ENCODE measurements at regions not wholly inside any gene's neighbourhood (a gene's known extent, or its start where the extent isn't known, plus 50 kb on each side); places are given as distances from the start of the nearest gene placed in this dataset.

DNA sequence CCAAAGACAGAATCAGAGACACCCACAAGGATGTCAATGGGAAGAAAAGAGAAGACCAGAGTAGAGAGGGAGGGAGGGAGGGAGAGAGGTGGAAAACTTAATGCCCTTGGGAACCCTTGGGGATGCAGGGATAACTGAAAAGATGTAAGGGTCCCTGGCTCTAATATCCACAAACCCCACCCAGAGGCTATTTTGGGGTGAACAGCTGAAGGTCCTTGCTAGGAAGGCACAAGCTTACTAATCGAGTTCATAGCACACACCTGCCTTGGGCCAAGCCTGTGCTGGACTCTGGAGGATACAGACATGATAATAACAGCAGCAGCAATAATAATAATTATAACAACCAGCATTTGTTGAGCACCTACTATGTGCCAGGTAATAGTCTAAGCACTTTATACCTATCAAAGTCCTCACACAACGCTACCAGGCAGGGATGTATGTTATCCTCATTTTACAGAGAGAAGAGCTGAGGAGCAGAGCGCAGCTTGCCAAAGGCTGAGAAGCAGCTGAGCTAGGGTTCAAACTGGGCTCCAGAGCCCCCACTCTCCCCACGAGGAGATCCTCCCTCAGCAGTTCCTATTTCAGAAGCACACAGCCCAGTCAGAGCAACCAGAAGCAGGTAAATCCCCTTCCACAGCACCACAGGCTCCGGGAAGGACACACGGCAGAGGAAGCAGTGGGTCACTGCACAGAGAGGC, 174.2 kb downstream of the ANKRD60 start:
- TF ChIP-seq, protein P1, sequence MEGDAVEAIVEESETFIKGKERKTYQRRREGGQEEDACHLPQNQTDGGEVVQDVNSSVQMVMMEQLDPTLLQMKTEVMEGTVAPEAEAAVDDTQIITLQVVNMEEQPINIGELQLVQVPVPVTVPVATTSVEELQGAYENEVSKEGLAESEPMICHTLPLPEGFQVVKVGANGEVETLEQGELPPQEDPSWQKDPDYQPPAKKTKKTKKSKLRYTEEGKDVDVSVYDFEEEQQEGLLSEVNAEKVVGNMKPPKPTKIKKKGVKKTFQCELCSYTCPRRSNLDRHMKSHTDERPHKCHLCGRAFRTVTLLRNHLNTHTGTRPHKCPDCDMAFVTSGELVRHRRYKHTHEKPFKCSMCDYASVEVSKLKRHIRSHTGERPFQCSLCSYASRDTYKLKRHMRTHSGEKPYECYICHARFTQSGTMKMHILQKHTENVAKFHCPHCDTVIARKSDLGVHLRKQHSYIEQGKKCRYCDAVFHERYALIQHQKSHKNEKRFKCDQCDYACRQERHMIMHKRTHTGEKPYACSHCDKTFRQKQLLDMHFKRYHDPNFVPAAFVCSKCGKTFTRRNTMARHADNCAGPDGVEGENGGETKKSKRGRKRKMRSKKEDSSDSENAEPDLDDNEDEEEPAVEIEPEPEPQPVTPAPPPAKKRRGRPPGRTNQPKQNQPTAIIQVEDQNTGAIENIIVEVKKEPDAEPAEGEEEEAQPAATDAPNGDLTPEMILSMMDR (IDR thresholded peaks at IDR 0.05; ENCODE audit: insufficient read depth, low read length), result no peak
- TF ChIP-seq GABPA (IDR thresholded peaks at IDR 0.05; ENCODE audit: low read depth) (no peak), POLR2AphosphoS5 (IDR thresholded peaks at IDR 0.05; ENCODE audit: low read depth) (no peak), SPI1 (IDR thresholded peaks at IDR 0.05; ENCODE audit: borderline replicate concordance, low read depth) (no peak)
- TF ChIP-seq, protein P2, sequence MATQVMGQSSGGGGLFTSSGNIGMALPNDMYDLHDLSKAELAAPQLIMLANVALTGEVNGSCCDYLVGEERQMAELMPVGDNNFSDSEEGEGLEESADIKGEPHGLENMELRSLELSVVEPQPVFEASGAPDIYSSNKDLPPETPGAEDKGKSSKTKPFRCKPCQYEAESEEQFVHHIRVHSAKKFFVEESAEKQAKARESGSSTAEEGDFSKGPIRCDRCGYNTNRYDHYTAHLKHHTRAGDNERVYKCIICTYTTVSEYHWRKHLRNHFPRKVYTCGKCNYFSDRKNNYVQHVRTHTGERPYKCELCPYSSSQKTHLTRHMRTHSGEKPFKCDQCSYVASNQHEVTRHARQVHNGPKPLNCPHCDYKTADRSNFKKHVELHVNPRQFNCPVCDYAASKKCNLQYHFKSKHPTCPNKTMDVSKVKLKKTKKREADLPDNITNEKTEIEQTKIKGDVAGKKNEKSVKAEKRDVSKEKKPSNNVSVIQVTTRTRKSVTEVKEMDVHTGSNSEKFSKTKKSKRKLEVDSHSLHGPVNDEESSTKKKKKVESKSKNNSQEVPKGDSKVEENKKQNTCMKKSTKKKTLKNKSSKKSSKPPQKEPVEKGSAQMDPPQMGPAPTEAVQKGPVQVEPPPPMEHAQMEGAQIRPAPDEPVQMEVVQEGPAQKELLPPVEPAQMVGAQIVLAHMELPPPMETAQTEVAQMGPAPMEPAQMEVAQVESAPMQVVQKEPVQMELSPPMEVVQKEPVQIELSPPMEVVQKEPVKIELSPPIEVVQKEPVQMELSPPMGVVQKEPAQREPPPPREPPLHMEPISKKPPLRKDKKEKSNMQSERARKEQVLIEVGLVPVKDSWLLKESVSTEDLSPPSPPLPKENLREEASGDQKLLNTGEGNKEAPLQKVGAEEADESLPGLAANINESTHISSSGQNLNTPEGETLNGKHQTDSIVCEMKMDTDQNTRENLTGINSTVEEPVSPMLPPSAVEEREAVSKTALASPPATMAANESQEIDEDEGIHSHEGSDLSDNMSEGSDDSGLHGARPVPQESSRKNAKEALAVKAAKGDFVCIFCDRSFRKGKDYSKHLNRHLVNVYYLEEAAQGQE (IDR thresholded peaks at IDR 0.05; ENCODE audit: insufficient replicate concordance, low read depth), result no peak
- Histone ChIP-seq H3K4me3 (replicated peaks; ENCODE audit: insufficient read depth, low read length) (no peak overlapping the region), H3K27me3 (ENCODE audit: insufficient read depth, poor library complexity, severe bottlenecking) (no peaks in the 10 kb centered on the region), H3K27ac (replicated peaks) (no peak overlapping the region)
- DNase-seq (ENCODE audit: low read depth in 1 of 2, low spot score in 1 of 2), result no peak

DNA sequence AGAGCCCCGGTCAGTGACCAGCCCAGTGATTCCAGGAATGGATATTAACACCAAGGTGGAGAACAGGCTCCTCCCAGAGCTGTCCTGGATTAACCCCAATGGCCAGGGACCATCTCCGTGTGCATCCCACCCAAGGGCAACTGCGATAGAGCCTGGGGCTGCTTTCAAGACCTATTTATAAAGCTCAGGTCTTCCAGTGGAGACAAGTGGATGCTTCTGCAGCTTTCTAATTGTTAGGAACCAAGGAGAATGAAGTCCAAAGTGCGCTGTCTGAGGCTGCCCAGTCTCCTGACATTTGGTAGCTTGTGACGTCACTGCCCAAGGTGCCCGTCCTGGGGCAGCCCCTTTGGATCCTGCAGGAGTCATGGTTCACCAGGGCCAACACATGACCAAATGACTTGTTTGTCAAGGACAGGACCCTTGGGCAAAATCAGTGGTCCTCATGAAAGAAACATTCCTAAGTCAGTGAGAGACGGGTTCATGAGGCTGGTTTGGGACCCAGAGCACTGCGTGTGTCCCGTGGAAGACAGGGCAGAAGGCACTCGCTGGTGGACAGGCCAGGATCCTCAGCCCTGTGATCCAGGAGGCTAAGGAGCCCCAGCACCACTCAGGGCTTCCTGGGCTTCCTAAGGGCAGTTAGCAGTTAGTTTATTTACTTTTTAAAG, 174.9 kb downstream of the ANKRD60 start:
- Histone ChIP-seq H3K4me3 (replicated peaks; ENCODE audit: insufficient read depth, low read length) (no peak overlapping the region), H3K27ac (replicated peaks) (no peak overlapping the region), H3K27me3 (ENCODE audit: insufficient read depth, poor library complexity, severe bottlenecking) (no peaks in the 10 kb centered on the region)
- DNase-seq (ENCODE audit: low read depth in 1 of 2, low spot score in 1 of 2), result no peak
- TF ChIP-seq POLR2AphosphoS5 (IDR thresholded peaks at IDR 0.05; ENCODE audit: low read depth) (no peak), GABPA (IDR thresholded peaks at IDR 0.05; ENCODE audit: low read depth) (no peak), SPI1 (IDR thresholded peaks at IDR 0.05; ENCODE audit: borderline replicate concordance, low read depth) (no peak)
- TF ChIP-seq, protein P2 (IDR thresholded peaks at IDR 0.05; ENCODE audit: insufficient replicate concordance, low read depth), result no peak
- TF ChIP-seq, protein P1 (IDR thresholded peaks at IDR 0.05; ENCODE audit: insufficient read depth, low read length), result no peak

DNA sequence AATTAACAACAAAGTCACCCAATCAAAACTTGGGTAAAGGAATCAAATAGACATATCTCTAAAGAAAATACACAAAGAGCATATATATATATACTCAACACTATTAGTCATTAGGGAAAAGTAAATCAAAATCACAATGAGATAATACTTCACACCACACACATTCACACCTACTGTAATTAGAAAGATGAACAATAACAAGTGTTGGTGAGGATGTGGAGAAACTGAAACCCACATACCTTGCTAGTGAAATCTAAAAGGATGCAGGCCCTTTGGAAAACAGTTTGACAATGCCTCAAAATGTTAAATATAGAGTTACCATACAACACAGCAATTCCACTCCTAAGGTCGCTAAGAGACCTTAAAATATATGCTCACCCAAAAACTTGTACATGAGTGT, 177.1 kb downstream of the ANKRD60 start:
- Histone ChIP-seq H3K27ac (replicated peaks) (no peak overlapping the region), H3K27me3 (ENCODE audit: insufficient read depth, poor library complexity, severe bottlenecking) (no peaks in the 10 kb centered on the region), H3K4me3 (replicated peaks; ENCODE audit: insufficient read depth, low read length) (no peak overlapping the region)
- TF ChIP-seq GABPA (IDR thresholded peaks at IDR 0.05; ENCODE audit: low read depth), result no peak
- TF ChIP-seq, protein P2 (IDR thresholded peaks at IDR 0.05; ENCODE audit: insufficient replicate concordance, low read depth), result no peak
- no peak for TF ChIP-seq POLR2AphosphoS5 (IDR thresholded peaks at IDR 0.05; ENCODE audit: low read depth)
- no peak for TF ChIP-seq SPI1 (IDR thresholded peaks at IDR 0.05; ENCODE audit: borderline replicate concordance, low read depth)
- TF ChIP-seq, protein P1 (IDR thresholded peaks at IDR 0.05; ENCODE audit: insufficient read depth, low read length), result no peak
- no peak for DNase-seq (ENCODE audit: low read depth in 1 of 2, low spot score in 1 of 2)
